SH-SY5Y (cell line): ENCODE measurements at regions not wholly inside any gene's neighbourhood (a gene's known extent, or its start where the extent isn't known, plus 50 kb on each side); places are given as distances from the start of the nearest gene placed in this dataset.

ENCODE experiments used
- GATA2 ChIP-seq: IDR thresholded peaks from 2 replicates; pipeline ENCODE4 v1.6.1; 2011; ENCODE audit warnings: mild to moderate bottlenecking, low read depth, low read length
- GATA3 ChIP-seq: IDR thresholded peaks from 2 replicates; pipeline ENCODE4 v1.6.1; 2011; ENCODE audit warnings: low read depth, mild to moderate bottlenecking, low read length, moderate library complexity

DNA sequence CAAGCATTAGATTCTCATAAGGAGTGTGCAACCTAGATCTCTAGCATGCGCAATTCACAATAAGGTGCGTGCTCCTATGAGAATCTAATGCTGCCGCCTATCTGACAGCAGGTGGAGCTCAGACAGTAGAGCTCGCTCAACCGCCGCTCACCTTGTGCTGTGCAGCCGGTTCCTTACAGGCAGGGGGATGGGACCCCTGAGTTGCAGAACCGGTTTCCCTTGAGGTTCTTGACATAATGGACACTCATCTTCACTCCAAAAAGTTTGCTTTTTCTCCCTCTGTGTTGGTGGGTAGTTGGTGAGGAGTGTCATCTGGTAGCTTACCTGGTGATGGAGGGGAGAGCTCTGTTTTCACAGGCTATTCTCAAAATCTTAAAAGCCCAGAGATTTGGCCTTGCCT, 324.0 kb upstream of the TBL1XR1 start:
- TF ChIP-seq GATA2, result no peak
- TF ChIP-seq GATA3, result no peak
